ENCODE measurements at regions not wholly inside any gene's neighbourhood (a gene's known extent, or its start where the extent isn't known, plus 50 kb on each side); places are given as distances from the start of the nearest gene placed in this dataset.

- TF ChIP-seq CTCF (IDR thresholded peaks at IDR 0.05): no peak
- no peak for TF ChIP-seq POLR2A (IDR thresholded peaks at IDR 0.05)
Measured at GRCh38 chr9:99762470-99762869, 59.2 kb upstream of the NR4A3 start.
